ENCODE measurements at regions not wholly inside any gene's neighbourhood (a gene's known extent, or its start where the extent isn't known, plus 50 kb on each side); places are given as distances from the start of the nearest gene placed in this dataset.

GRCh38 chr9:6086006-6086655 is 70.7 kb upstream of the RANBP6 start:
- TF ChIP-seq SP1 (IDR thresholded peaks at IDR 0.05; ENCODE audit: low read depth, low read length) (no peak), KDM1A (IDR thresholded peaks at IDR 0.05; ENCODE audit: borderline replicate concordance, low read length) (no peak)

All from H1 (cell line).